ENCODE measurements at regions not wholly inside any gene's neighbourhood (a gene's known extent, or its start where the extent isn't known, plus 50 kb on each side); places are given as distances from the start of the nearest gene placed in this dataset.
"Not testable (repeated sequence)": the region's sequence is repeated elsewhere in the genome, so short reads cannot be mapped to it uniquely, and the experiment has no call there.

DNA sequence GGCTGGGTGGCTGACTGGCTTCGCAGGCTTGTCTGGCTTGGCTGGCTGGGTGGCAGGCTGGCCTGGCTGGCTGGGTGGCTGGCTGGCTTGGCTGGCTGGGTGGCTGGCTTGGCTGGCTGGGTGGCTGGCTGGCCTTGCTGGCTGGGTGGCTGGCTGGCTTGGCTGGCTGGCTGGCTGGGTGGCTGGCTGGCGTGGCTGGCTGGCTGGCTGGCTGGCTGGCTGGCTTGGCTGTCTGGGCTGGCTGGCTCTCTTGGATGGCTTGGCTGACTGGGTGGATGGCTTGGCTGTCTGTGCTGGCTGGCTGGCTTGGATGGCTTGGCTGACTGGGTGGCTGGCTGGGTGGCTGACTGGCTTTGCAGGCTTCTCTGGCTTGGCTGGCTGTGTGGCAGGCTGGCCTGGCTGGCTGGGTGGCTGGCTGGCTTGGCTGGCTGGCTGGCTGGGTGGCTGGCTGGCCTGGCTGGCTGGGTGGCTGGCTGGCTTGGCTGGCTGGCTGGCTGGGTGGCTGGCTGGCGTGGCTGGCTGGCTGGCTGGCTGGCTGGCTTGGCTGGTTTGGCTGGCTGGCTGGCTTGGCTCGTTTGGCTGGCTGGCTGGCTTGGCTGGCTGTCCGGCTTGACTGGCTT is 2808.1 kb downstream of the RPIA start:
- TF ChIP-seq, protein P1, sequence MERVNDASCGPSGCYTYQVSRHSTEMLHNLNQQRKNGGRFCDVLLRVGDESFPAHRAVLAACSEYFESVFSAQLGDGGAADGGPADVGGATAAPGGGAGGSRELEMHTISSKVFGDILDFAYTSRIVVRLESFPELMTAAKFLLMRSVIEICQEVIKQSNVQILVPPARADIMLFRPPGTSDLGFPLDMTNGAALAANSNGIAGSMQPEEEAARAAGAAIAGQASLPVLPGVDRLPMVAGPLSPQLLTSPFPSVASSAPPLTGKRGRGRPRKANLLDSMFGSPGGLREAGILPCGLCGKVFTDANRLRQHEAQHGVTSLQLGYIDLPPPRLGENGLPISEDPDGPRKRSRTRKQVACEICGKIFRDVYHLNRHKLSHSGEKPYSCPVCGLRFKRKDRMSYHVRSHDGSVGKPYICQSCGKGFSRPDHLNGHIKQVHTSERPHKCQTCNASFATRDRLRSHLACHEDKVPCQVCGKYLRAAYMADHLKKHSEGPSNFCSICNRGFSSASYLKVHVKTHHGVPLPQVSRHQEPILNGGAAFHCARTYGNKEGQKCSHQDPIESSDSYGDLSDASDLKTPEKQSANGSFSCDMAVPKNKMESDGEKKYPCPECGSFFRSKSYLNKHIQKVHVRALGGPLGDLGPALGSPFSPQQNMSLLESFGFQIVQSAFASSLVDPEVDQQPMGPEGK (CRISPR knock-in tag; IDR thresholded peaks at IDR 0.05; ENCODE audit: borderline replicate concordance): not testable (repeated sequence)
- not testable (repeated sequence) for TF ChIP-seq GLIS3 (CRISPR knock-in tag; IDR thresholded peaks at IDR 0.05); ZNF70 (CRISPR knock-in tag; IDR thresholded peaks at IDR 0.05); ZNF8 (CRISPR knock-in tag; IDR thresholded peaks at IDR 0.05); ISL1 (CRISPR knock-in tag; IDR thresholded peaks at IDR 0.05); ZFP30 (CRISPR knock-in tag; IDR thresholded peaks at IDR 0.05); CREB5 (CRISPR knock-in tag; IDR thresholded peaks at IDR 0.05; ENCODE audit: low read depth); CSRNP3 (CRISPR knock-in tag; IDR thresholded peaks at IDR 0.05); BACH2 (CRISPR knock-in tag; IDR thresholded peaks at IDR 0.05; ENCODE audit: borderline replicate concordance); TSHZ2 (CRISPR knock-in tag; IDR thresholded peaks at IDR 0.05); POU6F1 (CRISPR knock-in tag; IDR thresholded peaks at IDR 0.05; ENCODE audit: borderline replicate concordance, low read depth); RARB (CRISPR knock-in tag; IDR thresholded peaks at IDR 0.05); OSR1 (CRISPR knock-in tag; IDR thresholded peaks at IDR 0.05)
